SU-DHL-6 (cell line): ENCODE measurements at regions not wholly inside any gene's neighbourhood (a gene's known extent, or its start where the extent isn't known, plus 50 kb on each side); places are given as distances from the start of the nearest gene placed in this dataset.

Source experiments
- H2AFZ ChIP-seq: fragments of 200-600 bp; sonication (generic); 2 replicates; pipeline ENCODE4 v1.6.1; 2014; ENCODE audit warnings: low read depth, mild to moderate bottlenecking, moderate library complexity, mixed read lengths, antibody characterized with exemption, low read length; ENCODE audit not compliant: severe bottlenecking
- H3F3A ChIP-seq: fragments of 200-600 bp; shearing (Covaris generic); 2 replicates; pipeline ENCODE4 v1.6.0; 2016; ENCODE audit warnings: antibody characterized with exemption, mild to moderate bottlenecking; ENCODE audit not compliant: insufficient read depth
- H3K27ac ChIP-seq: fragments of 200-600 bp; sonication (generic); 2 replicates; pipeline ENCODE4 v1.5.1; 2016; ENCODE audit warnings: low read depth, mild to moderate bottlenecking, low read length, moderate library complexity, mixed read lengths
- H3K27me3 ChIP-seq: fragments of 200-600 bp; sonication (generic), shearing (Covaris generic); 2 replicates; pipeline ENCODE4 v1.6.0; 2014; ENCODE audit warnings: mild to moderate bottlenecking, low read length
- H3K36me3 ChIP-seq: fragments of 200-600 bp; sonication (generic); 2 replicates; pipeline ENCODE4 v1.6.1; 2014; ENCODE audit warnings: mild to moderate bottlenecking, low read length, mixed read lengths
- H3K4me2 ChIP-seq: fragments of 300-600, 200-600 bp; shearing (Covaris generic), sonication (generic); 2 replicates; pipeline ENCODE4 v1.6.0; 2014; ENCODE audit warnings: low read length, low read depth, mild to moderate bottlenecking; ENCODE audit not compliant: poor library complexity, severe bottlenecking
- H3K4me3 ChIP-seq: fragments of 200-600 bp; sonication (generic); 2 replicates; pipeline ENCODE4 v1.5.1; 2014; ENCODE audit warnings: antibody characterized with exemption, low read length, mild to moderate bottlenecking, mixed read lengths; ENCODE audit not compliant: insufficient read depth, poor library complexity, severe bottlenecking
- H3K79me2 ChIP-seq: fragments of 200-600 bp; sonication (generic); 2 replicates; pipeline ENCODE4 v1.6.1; 2014; ENCODE audit warnings: mild to moderate bottlenecking, low read length, moderate library complexity; ENCODE audit not compliant: insufficient read depth
- H3K9ac ChIP-seq: fragments of 200-600 bp; sonication (generic); 2 replicates; pipeline ENCODE4 v1.7.0; 2014; ENCODE audit warnings: mild to moderate bottlenecking, low read length
- H3K9me2 ChIP-seq: fragments of 200-600 bp; sonication (generic); replicated peaks from 2 replicates; pipeline ENCODE4 v1.6.1; 2014; ENCODE audit warnings: low read length; ENCODE audit not compliant: insufficient read depth
- H3K9me3 ChIP-seq: fragments of 200-600 bp; sonication (generic); 2 replicates; pipeline ENCODE4 v1.6.1; 2014; ENCODE audit warnings: low read length, mixed read lengths; ENCODE audit not compliant: insufficient read depth
- H4K20me1 ChIP-seq: fragments of 200-600 bp; sonication (generic); 2 replicates; pipeline ENCODE4 v1.6.1; 2014; ENCODE audit warnings: low read depth, mild to moderate bottlenecking, antibody characterized with exemption, low read length, moderate library complexity, mixed read lengths
- EZH2phosphoT487 ChIP-seq: fragments of 200-600 bp; sonication (generic), shearing (Covaris generic); conservative IDR thresholded peaks from 2 replicates; pipeline ENCODE4 v1.6.1; 2018; ENCODE audit warnings: mild to moderate bottlenecking, antibody characterized with exemption, low read length, moderate library complexity, mixed read lengths
- TF ChIP-seq, protein P1 (sequence below): fragments of 200-600 bp; sonication (generic); IDR thresholded peaks from one replicate; pipeline ENCODE4 v1.5.1; 2017; ENCODE audit warnings: antibody characterized with exemption, mild to moderate bottlenecking, low read length, moderate library complexity; ENCODE audit not compliant: insufficient read depth, poor library complexity, severe bottlenecking

GRCh38 chr15:62881056-62881455 lies 161.5 kb upstream of the TPM1 start:
- Histone ChIP-seq H3K4me2 (no peak overlapping the region), H3K9me2 (no peaks in the 10 kb centered on the region), H3K9me3 (no peaks in the 10 kb centered on the region), H2AFZ (no peak overlapping the region), H3K79me2 (no peaks in the 10 kb centered on the region), H3K9ac (no peak overlapping the region), H3F3A (no peaks in the 10 kb centered on the region), H3K36me3 (no peaks in the 10 kb centered on the region), H3K27ac (no peak overlapping the region), H4K20me1 (no peaks in the 10 kb centered on the region), H3K27me3 (no peaks in the 10 kb centered on the region), H3K4me3 (no peak overlapping the region)
- TF ChIP-seq, protein P1, sequence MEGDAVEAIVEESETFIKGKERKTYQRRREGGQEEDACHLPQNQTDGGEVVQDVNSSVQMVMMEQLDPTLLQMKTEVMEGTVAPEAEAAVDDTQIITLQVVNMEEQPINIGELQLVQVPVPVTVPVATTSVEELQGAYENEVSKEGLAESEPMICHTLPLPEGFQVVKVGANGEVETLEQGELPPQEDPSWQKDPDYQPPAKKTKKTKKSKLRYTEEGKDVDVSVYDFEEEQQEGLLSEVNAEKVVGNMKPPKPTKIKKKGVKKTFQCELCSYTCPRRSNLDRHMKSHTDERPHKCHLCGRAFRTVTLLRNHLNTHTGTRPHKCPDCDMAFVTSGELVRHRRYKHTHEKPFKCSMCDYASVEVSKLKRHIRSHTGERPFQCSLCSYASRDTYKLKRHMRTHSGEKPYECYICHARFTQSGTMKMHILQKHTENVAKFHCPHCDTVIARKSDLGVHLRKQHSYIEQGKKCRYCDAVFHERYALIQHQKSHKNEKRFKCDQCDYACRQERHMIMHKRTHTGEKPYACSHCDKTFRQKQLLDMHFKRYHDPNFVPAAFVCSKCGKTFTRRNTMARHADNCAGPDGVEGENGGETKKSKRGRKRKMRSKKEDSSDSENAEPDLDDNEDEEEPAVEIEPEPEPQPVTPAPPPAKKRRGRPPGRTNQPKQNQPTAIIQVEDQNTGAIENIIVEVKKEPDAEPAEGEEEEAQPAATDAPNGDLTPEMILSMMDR: no peak
- TF ChIP-seq EZH2phosphoT487: no peak

DNA sequence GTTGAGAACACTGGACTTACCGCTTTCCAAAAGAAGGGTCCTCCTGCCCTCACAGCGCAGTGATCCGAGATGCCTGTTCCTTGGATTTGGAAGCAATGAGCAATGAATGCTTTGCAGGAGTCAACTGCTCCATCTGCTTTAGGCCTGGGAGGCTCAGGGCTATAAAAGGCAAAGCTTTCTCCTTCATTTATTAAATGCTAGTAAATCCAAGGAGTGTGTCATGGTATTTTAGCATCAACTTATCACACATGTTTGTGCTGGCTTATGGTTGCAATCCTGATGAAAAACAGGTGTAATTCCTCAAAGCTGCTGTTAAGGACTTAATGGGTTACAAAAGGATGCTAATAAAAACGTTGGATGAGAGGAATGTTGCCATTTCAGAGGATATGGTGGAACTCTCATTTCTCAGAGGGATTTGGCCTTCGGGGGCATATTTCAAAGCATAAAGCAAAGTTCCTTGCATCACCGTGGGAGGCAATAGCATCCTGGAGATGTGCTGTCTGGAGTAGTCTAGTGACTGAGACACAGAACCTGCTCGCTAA lies 158.5 kb upstream of the TPM1 start:
- Histone ChIP-seq H3K79me2 (no peaks in the 10 kb centered on the region), H2AFZ (no peak overlapping the region), H3K27me3 (no peaks in the 10 kb centered on the region), H3K9me2 (no peaks in the 10 kb centered on the region), H3K36me3 (no peaks in the 10 kb centered on the region), H3K9ac (no peak overlapping the region), H3K9me3 (no peaks in the 10 kb centered on the region), H4K20me1 (no peaks in the 10 kb centered on the region), H3F3A (no peaks in the 10 kb centered on the region), H3K27ac (no peak overlapping the region), H3K4me3 (no peak overlapping the region), H3K4me2 (no peak overlapping the region)
- TF ChIP-seq, protein P1: no peak
- TF ChIP-seq EZH2phosphoT487: no peak

GRCh38 chr15:62886431-62887071 lies 156.0 kb upstream of the TPM1 start:
- Histone ChIP-seq H3K4me3 (no peak overlapping the region), H3F3A (no peaks in the 10 kb centered on the region), H4K20me1 (no peaks in the 10 kb centered on the region), H3K4me2 (no peak overlapping the region), H3K9me3 (no peaks in the 10 kb centered on the region), H3K27me3 (no peaks in the 10 kb centered on the region), H3K9ac (no peak overlapping the region), H2AFZ (no peak overlapping the region), H3K9me2 (no peaks in the 10 kb centered on the region), H3K27ac (no peak overlapping the region), H3K79me2 (no peaks in the 10 kb centered on the region), H3K36me3 (no peaks in the 10 kb centered on the region)
- TF ChIP-seq EZH2phosphoT487: no peak
- TF ChIP-seq, protein P1: no peak
